ENCODE measurements at regions not wholly inside any gene's neighbourhood (a gene's known extent, or its start where the extent isn't known, plus 50 kb on each side); places are given as distances from the start of the nearest gene placed in this dataset.

- TF ChIP-seq ELK1 (IDR thresholded peaks at IDR 0.05; ENCODE audit: borderline replicate concordance, low read depth, low read length) (no peak), RAD21 (IDR thresholded peaks at IDR 0.05; ENCODE audit: low read length) (no peak), POLR2A (IDR thresholded peaks at IDR 0.05; ENCODE audit: low read depth, low read length) (no peak), MXI1 (IDR thresholded peaks at IDR 0.05; ENCODE audit: borderline replicate concordance, low read depth, low read length) (no peak), BHLHE40 (IDR thresholded peaks at IDR 0.05; ENCODE audit: low read depth, low read length) (no peak), FOS (IDR thresholded peaks at IDR 0.05; ENCODE audit: low read depth, low read length) (no peak)
- H2BK15ac ChIP-seq (ENCODE audit: low read depth, low read length), result no peak overlapping the region
- H3K9ac ChIP-seq (ENCODE audit: low read depth, low read length), result no peak overlapping the region
- H3K79me1 ChIP-seq (ENCODE audit: low read depth in 1 of 2, low read length in 2 of 2), result no peaks in the 10 kb centered on the region
- no peak overlapping the region for H2AK9ac ChIP-seq (replicated peaks; ENCODE audit: low read depth, low read length, poor library complexity)
- H4K20me1 ChIP-seq (ENCODE audit: insufficient read depth, low read length), result no peaks in the 10 kb centered on the region
- dilution Hi-C loops (cut with HindIII; ENCODE audit: low sequenced_read_pairs, unreplicated experiment), result no loop called here
- no peak for ATAC-seq (ENCODE audit: low read depth)
- H3K23ac ChIP-seq (ENCODE audit: low read depth, low read length), result no peak overlapping the region
- no peak overlapping the region for H4K91ac ChIP-seq (ENCODE audit: insufficient read depth, low read depth, low read length)
- in situ Hi-C loops (cut with MboI; ENCODE audit: low sequenced_read_pairs), result no loop called here
- H3K9me3 ChIP-seq (ENCODE audit: control insufficient read depth, insufficient read depth, low read length), result no peaks in the 10 kb centered on the region
- H3K36me3 ChIP-seq (ENCODE audit: control insufficient read depth, insufficient read depth, low read length), result no peaks in the 10 kb centered on the region
- H3K27ac ChIP-seq (ENCODE audit: insufficient read depth, low read length), result no peak overlapping the region
- no peak overlapping the region for H3K14ac ChIP-seq (replicated peaks; ENCODE audit: low read depth, low read length)
- POLR2A ChIA-PET (ENCODE audit: unreplicated experiment), result no interaction called here
- H3K9me1 ChIP-seq (ENCODE audit: insufficient read depth, low read length), result no peaks in the 10 kb centered on the region
- no peaks in the 10 kb centered on the region for H3K4me1 ChIP-seq (ENCODE audit: control insufficient read depth, insufficient read depth, low read length)
- H3K27me3 ChIP-seq (ENCODE audit: control insufficient read depth, insufficient read depth, low read length), result no peaks in the 10 kb centered on the region; the same call in none of the 2 replicates
- no peak overlapping the region for H3K4me2 ChIP-seq (ENCODE audit: low read depth, low read length)
- H3K56ac ChIP-seq (ENCODE audit: extremely low read depth, insufficient read depth, low read length), result no peak overlapping the region
- H4K5ac ChIP-seq (ENCODE audit: low read depth, low read length), result no peak overlapping the region
- DNase-seq, result no peak
- H2AFZ ChIP-seq (replicated peaks; ENCODE audit: low read length, poor library complexity), result no peak overlapping the region
- no peak overlapping the region for H2BK20ac ChIP-seq (ENCODE audit: low read depth, low read length)
- CTCF ChIA-PET, result no interaction called here
- H3K4ac ChIP-seq (ENCODE audit: low read depth, low read length), result no peak overlapping the region
- 40% methylated on average over 1 of the region's 5 CpGs; no CpG with 5 or more reads in 1 of the 2 experiments for WGBS, 2 experiments (ENCODE audit: extremely low coverage in 2 of 2, insufficient read length in 1 of 2)
- H3K4me3 ChIP-seq (ENCODE audit: insufficient read depth, low read depth, low read length), result no peak overlapping the region
- no peak overlapping the region for H2BK120ac ChIP-seq (ENCODE audit: low read depth, low read length)
- H3K18ac ChIP-seq (ENCODE audit: low read depth, low read length), result no peak overlapping the region
- H4K8ac ChIP-seq (ENCODE audit: low read depth in 2 of 2, low read length in 2 of 2), result no peak overlapping the region
- H2AK5ac ChIP-seq (ENCODE audit: low read depth, low read length), result no peak overlapping the region
- intact Hi-C loops (cut with micrococcal nuclease), result no loop called here
- BruUV-seq (replicated peaks), result no TSS peak
- no peak overlapping the region for H2BK5ac ChIP-seq (ENCODE audit: low read depth, low read length, poor library complexity, severe bottlenecking)
Observed at GRCh38 chr1:64398936-64399335, 71.0 kb upstream of the CACHD1 start.
